ENCODE measurements at regions not wholly inside any gene's neighbourhood (a gene's known extent, or its start where the extent isn't known, plus 50 kb on each side); places are given as distances from the start of the nearest gene placed in this dataset.
A peak's percentile ranks its signal among the peaks of the same experiment; 100 is the strongest.

DNA sequence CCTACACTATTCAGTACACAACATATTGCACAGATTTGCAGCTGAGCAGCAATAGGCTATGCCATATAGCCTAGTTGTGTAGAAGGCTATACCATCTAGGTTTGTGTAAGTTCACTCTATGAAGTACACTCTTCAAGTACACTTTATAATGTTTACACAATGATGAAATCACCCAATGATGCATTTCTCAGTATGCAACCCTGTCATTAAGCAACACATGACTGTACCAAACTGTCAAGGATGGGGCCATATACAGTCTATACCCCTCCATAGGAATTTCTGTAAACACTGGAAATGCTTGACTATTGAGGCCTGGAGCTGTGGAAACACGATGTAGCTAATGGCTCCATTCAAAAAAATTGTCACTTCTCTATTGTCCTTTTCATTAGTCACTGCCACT, 535.4 kb downstream of the EPM2A start:
- H3K9ac ChIP-seq (ENCODE audit: low read depth in 1 of 2, low read length in 2 of 2), result no peak overlapping the region
- 47% methylated on average over 1 of the region's 1 CpG for WGBS
- H3K36me3 ChIP-seq (ENCODE audit: control insufficient read depth in 4 of 4, insufficient read depth in 3 of 4, low read depth in 1 of 4, low read length in 3 of 4), result no peaks in the 10 kb centered on the region
- DNase-seq (ENCODE audit: low spot score), result no peak
- no peak for TF ChIP-seq JUND (IDR thresholded peaks at IDR 0.05)
- no peak for TF ChIP-seq YY1 (IDR thresholded peaks at IDR 0.05)
- H3K9me3 ChIP-seq (ENCODE audit: control insufficient read depth in 4 of 4, low read length in 3 of 4), result no peaks in the 10 kb centered on the region
- H3K4me3 ChIP-seq (ENCODE audit: low read depth in 1 of 3, low read length in 3 of 3), result no peak overlapping the region
- H3K27me3 ChIP-seq (ENCODE audit: control insufficient read depth in 4 of 4, insufficient read depth in 4 of 4, low read length in 3 of 4), result no peaks in the 10 kb centered on the region
- H3K27ac ChIP-seq (ENCODE audit: low read depth in 1 of 2, low read length in 2 of 2), result no peak overlapping the region
- H3K4me1 ChIP-seq (ENCODE audit: control insufficient read depth in 4 of 4, insufficient read depth in 4 of 4, low read length in 3 of 4), result no peaks in the 10 kb centered on the region

DNA sequence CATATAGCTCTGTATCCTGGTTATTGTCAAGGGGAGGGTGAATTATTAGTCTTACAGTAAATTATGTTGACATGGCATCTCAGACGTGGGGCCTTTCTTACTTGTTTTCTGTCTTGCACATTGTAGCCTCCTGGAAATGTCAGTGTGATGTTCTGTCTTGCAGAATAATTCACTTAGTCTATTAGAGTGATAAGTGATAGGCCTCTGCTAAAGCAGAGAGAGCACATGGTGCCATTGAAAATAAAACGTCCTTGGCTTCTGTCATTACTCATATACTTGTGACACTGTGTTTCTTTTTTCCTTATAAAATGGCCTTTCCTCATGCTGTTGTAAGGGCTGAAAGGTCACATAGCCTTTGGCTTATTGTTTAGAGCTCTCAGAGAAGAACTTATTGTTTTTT, 531.0 kb downstream of the EPM2A start:
- WGBS, result 78% methylated on average over 2 of the region's 2 CpGs
- H3K27ac ChIP-seq (ENCODE audit: low read depth in 1 of 2, low read length in 2 of 2), result no peak overlapping the region
- no peak for TF ChIP-seq RXRA (IDR thresholded peaks at IDR 0.05)
- peak; percentile 34 for TF ChIP-seq NR2F2 (IDR thresholded peaks at IDR 0.05)
- H3K4me3 ChIP-seq (ENCODE audit: low read depth in 1 of 3, low read length in 3 of 3), result no peak overlapping the region
- H3K9me3 ChIP-seq (ENCODE audit: control insufficient read depth in 4 of 4, low read length in 3 of 4), result no peaks in the 10 kb centered on the region
- DNase-seq (ENCODE audit: low spot score), result no peak
- no peaks in the 10 kb centered on the region for H3K36me3 ChIP-seq (ENCODE audit: control insufficient read depth in 4 of 4, insufficient read depth in 3 of 4, low read depth in 1 of 4, low read length in 3 of 4)
- H3K4me1 ChIP-seq (ENCODE audit: control insufficient read depth in 4 of 4, insufficient read depth in 4 of 4, low read length in 3 of 4), result no peaks in the 10 kb centered on the region
- no peaks in the 10 kb centered on the region for H3K27me3 ChIP-seq (ENCODE audit: control insufficient read depth in 4 of 4, insufficient read depth in 4 of 4, low read length in 3 of 4)
- no peak overlapping the region for H3K9ac ChIP-seq (ENCODE audit: low read depth in 1 of 2, low read length in 2 of 2)

DNA sequence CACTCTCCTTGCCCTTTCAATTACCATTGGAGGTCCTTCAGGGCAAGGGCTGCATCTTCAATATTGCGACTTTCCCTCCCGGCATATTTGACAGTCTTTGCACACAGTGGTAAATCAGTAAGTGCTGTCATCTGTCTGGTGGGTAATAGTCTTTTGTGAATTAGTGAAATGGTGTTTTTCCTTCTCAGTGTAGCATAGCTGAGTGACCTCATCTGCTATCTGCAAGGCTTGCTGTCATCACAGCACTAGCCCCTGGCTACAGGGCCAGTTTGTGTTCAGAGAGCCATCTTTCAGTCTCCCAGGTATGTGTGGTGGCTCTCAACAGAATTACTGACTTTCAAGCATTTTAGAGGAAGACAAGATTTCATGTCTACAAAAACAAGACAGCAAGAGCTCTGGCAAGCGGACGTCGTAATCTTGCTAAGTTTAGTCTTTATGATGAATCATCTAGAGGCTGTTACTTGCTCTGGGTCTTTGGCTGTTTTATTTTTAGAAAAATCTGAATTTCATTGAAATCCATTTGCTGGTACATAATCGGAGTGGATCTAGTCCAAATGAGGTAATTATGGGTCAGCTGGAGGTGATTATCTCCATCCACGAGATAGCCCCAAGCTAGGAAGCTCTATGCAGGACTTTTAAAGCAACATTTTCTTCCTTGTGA, 528.9 kb downstream of the EPM2A start:
- Histone ChIP-seq H3K4me1 (ENCODE audit: control insufficient read depth in 4 of 4, insufficient read depth in 4 of 4, low read length in 3 of 4) (no peaks in the 10 kb centered on the region), H3K4me3 (ENCODE audit: low read depth in 1 of 3, low read length in 3 of 3) (no peak overlapping the region), H3K9me3 (ENCODE audit: control insufficient read depth in 4 of 4, low read length in 3 of 4) (no peaks in the 10 kb centered on the region), H3K27ac (ENCODE audit: low read depth in 1 of 2, low read length in 2 of 2) (no peak overlapping the region), H3K36me3 (ENCODE audit: control insufficient read depth in 4 of 4, insufficient read depth in 3 of 4, low read depth in 1 of 4, low read length in 3 of 4) (no peaks in the 10 kb centered on the region), H3K27me3 (ENCODE audit: control insufficient read depth in 4 of 4, insufficient read depth in 4 of 4, low read length in 3 of 4) (no peaks in the 10 kb centered on the region), H3K9ac (ENCODE audit: low read depth in 1 of 2, low read length in 2 of 2) (no peak overlapping the region)
- 87% methylated on average over 7 of the region's 7 CpGs for WGBS
- TF ChIP-seq NR2F2 (IDR thresholded peaks at IDR 0.05), result no peak
- no peak for TF ChIP-seq FOXA1 (IDR thresholded peaks at IDR 0.05)
- TF ChIP-seq HNF4G (IDR thresholded peaks at IDR 0.05), result no peak
- TF ChIP-seq HNF4A (conservative IDR thresholded peaks at IDR 0.05), result no peak
- no peak for TF ChIP-seq SP1 (IDR thresholded peaks at IDR 0.05)
- TF ChIP-seq YY1 (IDR thresholded peaks at IDR 0.05), result no peak
- TF ChIP-seq, protein P1, sequence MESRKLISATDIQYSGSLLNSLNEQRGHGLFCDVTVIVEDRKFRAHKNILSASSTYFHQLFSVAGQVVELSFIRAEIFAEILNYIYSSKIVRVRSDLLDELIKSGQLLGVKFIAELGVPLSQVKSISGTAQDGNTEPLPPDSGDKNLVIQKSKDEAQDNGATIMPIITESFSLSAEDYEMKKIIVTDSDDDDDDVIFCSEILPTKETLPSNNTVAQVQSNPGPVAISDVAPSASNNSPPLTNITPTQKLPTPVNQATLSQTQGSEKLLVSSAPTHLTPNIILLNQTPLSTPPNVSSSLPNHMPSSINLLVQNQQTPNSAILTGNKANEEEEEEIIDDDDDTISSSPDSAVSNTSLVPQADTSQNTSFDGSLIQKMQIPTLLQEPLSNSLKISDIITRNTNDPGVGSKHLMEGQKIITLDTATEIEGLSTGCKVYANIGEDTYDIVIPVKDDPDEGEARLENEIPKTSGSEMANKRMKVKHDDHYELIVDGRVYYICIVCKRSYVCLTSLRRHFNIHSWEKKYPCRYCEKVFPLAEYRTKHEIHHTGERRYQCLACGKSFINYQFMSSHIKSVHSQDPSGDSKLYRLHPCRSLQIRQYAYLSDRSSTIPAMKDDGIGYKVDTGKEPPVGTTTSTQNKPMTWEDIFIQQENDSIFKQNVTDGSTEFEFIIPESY (IDR thresholded peaks at IDR 0.05), result no peak
- no peak for TF ChIP-seq JUND (IDR thresholded peaks at IDR 0.05)
- TF ChIP-seq, protein P2, sequence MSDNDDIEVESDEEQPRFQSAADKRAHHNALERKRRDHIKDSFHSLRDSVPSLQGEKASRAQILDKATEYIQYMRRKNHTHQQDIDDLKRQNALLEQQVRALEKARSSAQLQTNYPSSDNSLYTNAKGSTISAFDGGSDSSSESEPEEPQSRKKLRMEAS (IDR thresholded peaks at IDR 0.05), result no peak
- TF ChIP-seq RXRA (IDR thresholded peaks at IDR 0.05), result no peak
- TF ChIP-seq, protein P3, sequence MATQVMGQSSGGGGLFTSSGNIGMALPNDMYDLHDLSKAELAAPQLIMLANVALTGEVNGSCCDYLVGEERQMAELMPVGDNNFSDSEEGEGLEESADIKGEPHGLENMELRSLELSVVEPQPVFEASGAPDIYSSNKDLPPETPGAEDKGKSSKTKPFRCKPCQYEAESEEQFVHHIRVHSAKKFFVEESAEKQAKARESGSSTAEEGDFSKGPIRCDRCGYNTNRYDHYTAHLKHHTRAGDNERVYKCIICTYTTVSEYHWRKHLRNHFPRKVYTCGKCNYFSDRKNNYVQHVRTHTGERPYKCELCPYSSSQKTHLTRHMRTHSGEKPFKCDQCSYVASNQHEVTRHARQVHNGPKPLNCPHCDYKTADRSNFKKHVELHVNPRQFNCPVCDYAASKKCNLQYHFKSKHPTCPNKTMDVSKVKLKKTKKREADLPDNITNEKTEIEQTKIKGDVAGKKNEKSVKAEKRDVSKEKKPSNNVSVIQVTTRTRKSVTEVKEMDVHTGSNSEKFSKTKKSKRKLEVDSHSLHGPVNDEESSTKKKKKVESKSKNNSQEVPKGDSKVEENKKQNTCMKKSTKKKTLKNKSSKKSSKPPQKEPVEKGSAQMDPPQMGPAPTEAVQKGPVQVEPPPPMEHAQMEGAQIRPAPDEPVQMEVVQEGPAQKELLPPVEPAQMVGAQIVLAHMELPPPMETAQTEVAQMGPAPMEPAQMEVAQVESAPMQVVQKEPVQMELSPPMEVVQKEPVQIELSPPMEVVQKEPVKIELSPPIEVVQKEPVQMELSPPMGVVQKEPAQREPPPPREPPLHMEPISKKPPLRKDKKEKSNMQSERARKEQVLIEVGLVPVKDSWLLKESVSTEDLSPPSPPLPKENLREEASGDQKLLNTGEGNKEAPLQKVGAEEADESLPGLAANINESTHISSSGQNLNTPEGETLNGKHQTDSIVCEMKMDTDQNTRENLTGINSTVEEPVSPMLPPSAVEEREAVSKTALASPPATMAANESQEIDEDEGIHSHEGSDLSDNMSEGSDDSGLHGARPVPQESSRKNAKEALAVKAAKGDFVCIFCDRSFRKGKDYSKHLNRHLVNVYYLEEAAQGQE (IDR thresholded peaks at IDR 0.05), result no peak
- no peak for TF ChIP-seq TAF1 (conservative IDR thresholded peaks at IDR 0.05)
- no peak for TF ChIP-seq GABPA (IDR thresholded peaks at IDR 0.05 in 1 of 2, conservative IDR thresholded peaks at IDR 0.05 in 1 of 2)
- TF ChIP-seq, protein P4, sequence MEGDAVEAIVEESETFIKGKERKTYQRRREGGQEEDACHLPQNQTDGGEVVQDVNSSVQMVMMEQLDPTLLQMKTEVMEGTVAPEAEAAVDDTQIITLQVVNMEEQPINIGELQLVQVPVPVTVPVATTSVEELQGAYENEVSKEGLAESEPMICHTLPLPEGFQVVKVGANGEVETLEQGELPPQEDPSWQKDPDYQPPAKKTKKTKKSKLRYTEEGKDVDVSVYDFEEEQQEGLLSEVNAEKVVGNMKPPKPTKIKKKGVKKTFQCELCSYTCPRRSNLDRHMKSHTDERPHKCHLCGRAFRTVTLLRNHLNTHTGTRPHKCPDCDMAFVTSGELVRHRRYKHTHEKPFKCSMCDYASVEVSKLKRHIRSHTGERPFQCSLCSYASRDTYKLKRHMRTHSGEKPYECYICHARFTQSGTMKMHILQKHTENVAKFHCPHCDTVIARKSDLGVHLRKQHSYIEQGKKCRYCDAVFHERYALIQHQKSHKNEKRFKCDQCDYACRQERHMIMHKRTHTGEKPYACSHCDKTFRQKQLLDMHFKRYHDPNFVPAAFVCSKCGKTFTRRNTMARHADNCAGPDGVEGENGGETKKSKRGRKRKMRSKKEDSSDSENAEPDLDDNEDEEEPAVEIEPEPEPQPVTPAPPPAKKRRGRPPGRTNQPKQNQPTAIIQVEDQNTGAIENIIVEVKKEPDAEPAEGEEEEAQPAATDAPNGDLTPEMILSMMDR (IDR thresholded peaks at IDR 0.05; ENCODE audit: low read depth, low read length, missing input control), result no peak
- TF ChIP-seq, protein P5, sequence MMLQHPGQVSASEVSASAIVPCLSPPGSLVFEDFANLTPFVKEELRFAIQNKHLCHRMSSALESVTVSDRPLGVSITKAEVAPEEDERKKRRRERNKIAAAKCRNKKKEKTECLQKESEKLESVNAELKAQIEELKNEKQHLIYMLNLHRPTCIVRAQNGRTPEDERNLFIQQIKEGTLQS (IDR thresholded peaks at IDR 0.05), result no peak
- no peak for TF ChIP-seq FOXA2 (IDR thresholded peaks at IDR 0.05)
- TF ChIP-seq RAD21 (IDR thresholded peaks at IDR 0.05), result no peak
- TF ChIP-seq EGR1 (IDR thresholded peaks at IDR 0.05; ENCODE audit: low read depth in 2 of 2), result no peak
- DNase-seq (ENCODE audit: low spot score), result no peak

Measured in liver (tissue), 8 donors.